Activated naive CD8-positive, alpha-beta T cell treated with anti-CD3 and anti-CD28 coated beads, Interleukin-2, amount 50 U/mL, for 16 hours (primary cell): ENCODE measurements at regions not wholly inside any gene's neighbourhood (a gene's known extent, or its start where the extent isn't known, plus 50 kb on each side); places are given as distances from the start of the nearest gene placed in this dataset.
"Not testable (repeated sequence)": the region's sequence is repeated elsewhere in the genome, so short reads cannot be mapped to it uniquely, and the experiment has no call there.

Source experiments
- DNase-seq: peaks from one replicate; pipeline ENCODE4 v3.0.0-alpha.2; 2020; ENCODE audit warnings: low read depth, low spot score

DNA sequence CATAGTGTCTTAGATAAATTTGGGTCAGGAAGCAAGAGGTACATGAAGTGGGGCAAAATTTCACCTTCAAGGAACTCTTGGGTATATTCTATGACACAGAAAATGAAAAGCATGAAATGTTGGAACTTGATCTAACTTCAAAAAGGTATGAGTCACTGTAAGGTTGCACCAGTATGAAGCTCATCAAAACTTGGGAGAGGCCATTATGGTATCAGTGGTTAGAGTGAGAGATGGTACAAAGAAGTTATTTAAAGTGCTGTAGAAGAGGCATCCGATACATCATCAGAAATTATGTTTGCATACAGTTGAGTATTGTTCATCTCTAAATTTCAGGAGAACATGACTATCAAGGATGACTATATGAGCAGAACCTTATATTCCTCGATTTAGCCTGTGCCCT is 302.9 kb upstream of the SUCLG2 start:
- DNase-seq, result no peak

DNA sequence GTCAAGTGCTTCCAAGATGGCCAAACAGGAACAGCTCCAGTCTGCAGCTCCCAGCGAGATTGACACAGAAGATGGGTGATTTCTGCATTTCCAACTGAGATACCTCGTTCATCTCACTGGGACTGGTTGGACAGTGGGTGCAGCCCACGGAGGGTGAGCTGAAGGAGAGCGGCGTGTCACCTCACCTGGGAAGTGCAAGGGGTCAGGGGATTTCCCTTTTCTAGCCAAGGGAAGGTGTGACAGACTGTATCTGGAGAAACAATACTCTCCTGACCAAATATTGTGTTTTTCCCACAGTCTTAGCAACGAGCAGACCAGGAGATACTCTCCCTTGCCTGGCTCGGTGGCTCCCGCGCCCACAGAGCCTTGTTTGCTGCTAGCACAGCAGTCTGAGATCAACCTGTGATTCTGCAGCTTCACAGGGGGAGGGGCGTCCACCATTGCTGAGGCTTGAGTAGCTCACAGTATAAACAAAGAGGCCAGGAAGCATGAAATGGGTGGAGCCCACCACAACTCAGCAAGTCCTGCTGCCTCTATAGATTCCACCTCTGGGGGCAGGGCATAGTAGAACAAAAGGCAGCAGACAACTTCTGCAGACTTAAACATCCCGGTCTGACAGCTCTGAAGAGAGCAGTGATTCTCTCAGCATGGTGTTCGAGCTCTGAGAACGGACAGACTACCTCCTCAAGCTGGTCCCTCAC is 293.5 kb upstream of the SUCLG2 start:
- DNase-seq, result peak; percentile 1

- no peak for DNase-seq
Measured at GRCh38 chr3:67946436-67946835, 292.0 kb upstream of the SUCLG2 start.

GRCh38 chr3:67943546-67943945 is 289.1 kb upstream of the SUCLG2 start:
- no peak for DNase-seq

DNA sequence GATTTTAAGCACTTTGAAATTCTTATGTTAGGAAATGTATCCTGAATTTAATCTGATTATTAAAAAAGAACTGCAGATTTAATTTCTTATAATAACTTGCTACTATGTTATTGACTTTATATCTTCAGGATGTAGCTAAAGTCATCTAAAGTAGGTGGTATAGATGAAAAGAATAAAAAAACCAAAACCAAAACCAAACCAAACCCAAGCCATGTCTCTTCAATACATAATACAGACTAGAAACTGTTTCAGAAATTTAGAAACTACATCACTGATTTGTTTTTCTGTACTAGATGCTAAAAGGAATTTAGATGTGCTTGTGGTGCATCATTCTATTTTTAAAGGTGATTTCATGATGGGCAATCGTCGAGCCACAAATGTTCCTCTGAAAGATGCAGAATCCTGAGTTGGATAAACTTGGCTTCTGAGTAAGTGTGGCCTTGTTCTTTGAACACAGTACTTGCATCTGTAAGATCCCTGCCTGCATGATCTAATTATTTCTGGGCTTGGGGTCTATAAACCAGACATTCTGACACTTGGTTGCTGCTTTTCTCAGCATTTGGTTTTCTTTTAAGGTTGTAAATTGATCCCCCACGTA is 287.1 kb upstream of the SUCLG2 start:
- no peak for DNase-seq

DNA sequence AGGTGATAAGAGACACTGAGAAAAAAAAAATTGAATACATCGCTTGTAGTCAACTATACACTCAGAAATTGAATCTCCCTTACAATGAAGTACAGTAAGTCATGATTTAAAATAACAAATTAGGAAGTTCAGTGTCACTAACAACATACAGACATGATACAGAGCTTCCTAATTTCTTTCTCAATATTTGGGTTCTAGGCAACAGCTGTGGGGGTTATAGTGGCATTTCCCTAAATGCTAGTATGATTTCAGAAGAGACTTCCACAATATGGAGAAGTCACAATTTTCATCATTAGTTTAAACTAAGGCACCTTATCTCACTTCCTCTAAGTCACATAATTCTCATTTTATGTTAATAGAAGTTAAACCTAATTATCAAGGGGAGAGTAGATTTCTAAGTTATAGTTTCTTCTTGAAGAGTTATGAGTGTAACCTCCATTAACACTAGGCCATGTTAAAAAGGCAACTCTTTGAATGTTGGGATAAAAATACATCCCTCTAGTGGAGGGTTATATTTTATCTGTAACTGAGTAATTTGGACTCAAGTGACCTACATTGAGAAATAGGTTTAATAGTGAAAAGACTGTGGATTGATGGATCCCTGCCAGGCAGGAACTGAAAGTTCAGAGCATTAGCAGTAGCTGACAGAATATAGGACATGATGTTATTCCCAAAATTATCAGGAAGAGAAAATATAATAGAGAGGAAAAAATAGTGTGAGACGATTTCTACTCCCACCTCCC is 286.0 kb upstream of the SUCLG2 start:
- no peak for DNase-seq

DNA sequence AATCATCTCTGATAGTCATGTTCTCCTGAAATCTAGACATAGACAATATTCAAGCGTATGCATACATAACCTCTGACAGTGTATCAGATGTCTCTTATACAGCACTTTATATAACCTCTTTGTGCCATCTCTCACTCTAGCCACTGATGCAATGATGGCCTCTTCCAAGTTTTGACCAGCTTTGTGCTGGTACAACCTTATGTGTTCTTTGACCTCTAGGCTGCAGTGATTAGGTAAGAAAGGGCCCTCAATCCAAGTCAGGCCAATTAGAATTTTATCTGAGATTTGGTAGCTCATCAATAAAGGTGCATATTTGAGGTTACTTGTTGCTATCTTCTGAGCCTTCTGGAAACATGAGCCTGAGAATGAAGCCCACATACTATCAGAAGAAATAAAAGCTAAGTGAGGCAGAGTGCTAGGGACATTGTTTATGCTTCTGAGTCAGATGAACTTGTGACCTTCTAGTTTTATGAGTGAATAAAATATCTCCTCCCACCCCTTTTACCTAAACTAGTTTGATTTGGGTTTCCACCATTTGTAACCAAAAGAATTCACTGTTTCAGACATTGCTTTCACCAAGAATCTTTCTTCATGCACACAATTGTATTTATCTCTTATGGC is 283.2 kb upstream of the SUCLG2 start:
- DNase-seq, result no peak

- not testable (repeated sequence) for DNase-seq
Measured at GRCh38 chr3:67930394-67930793, 276.0 kb upstream of the SUCLG2 start.

DNA sequence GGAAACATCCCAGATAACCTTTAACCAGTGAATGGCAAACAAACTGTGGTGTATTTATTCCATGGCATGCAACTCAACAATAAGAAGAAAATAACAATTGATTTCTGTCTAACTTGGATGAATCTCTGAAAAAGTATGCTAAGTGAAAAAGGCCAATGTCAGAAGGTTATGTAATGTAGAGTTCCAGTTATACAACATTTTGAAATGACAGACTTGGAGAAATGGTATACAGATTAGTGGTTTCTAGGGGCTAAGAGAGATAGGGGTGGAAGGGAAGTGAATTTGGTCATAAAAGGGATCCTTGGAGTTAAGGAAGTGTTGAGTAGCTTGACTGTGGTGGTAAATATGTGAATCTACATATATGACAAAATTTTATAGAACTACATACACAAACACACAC is 269.4 kb upstream of the SUCLG2 start:
- DNase-seq, result no peak

- no peak for DNase-seq
Measured at GRCh38 chr3:67920969-67921368, 266.6 kb upstream of the SUCLG2 start.

- DNase-seq, result no peak
Measured at GRCh38 chr3:67920311-67920710, 265.9 kb upstream of the SUCLG2 start.

- DNase-seq, result no peak
Measured at GRCh38 chr3:67916353-67916752, 261.9 kb upstream of the SUCLG2 start.

- DNase-seq, result no peak
Measured at GRCh38 chr3:67907735-67908134, 253.3 kb upstream of the SUCLG2 start.

DNA sequence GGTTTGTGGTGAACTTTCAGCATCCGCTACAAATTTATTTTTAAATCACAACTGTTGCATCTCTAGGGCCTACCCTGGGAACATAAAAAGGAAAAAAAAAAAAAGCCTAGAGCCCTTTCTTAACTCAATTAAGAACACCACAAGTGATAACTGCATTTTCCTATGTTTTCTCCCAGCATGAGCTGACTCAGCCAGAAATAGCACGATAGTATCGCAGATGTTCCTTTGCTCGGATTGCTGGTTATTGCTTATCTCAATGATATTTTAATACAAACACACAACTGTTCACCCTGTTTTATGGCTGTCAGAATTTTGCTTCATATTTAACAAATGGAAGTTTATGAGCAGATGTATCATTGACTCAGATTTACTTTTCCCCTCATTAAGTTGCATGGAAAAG is 251.8 kb upstream of the SUCLG2 start:
- no peak for DNase-seq

DNA sequence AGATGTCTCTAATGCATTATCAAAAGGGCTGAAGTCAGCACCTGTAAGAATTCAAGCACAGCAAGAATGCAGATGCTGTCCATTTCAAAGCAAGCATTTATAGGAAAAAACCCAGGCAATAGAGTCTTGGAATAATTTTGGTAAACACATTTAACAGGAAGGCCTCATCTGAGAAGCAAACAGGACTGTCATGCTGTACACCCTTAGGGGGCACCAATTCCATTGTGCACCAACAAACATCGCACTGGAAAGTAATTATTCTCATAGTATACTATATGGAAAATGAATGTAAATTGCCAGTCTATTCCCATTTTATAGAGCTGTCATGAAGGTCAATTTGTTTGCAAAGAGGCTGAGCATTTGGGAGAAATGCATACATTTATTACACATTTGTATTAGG is 247.3 kb upstream of the SUCLG2 start:
- DNase-seq, result no peak

DNA sequence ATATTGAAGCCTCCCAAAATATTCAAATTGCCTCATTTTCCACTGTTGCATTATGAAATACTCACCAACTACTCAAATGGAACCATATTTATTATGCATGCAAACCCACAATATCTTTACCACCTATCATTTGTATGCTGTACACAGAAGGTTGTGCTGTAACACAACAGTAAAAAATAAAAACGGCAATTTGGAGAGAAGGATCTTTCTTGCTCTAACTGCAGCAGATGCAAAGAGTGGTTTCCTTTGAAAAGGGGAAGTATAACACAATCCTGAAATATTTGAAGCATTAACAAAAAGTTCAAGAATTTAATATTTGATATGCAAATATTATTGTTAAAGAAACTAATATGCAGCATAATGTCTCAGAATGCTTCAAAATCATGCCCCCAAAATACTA is 244.5 kb upstream of the SUCLG2 start:
- no peak for DNase-seq

DNA sequence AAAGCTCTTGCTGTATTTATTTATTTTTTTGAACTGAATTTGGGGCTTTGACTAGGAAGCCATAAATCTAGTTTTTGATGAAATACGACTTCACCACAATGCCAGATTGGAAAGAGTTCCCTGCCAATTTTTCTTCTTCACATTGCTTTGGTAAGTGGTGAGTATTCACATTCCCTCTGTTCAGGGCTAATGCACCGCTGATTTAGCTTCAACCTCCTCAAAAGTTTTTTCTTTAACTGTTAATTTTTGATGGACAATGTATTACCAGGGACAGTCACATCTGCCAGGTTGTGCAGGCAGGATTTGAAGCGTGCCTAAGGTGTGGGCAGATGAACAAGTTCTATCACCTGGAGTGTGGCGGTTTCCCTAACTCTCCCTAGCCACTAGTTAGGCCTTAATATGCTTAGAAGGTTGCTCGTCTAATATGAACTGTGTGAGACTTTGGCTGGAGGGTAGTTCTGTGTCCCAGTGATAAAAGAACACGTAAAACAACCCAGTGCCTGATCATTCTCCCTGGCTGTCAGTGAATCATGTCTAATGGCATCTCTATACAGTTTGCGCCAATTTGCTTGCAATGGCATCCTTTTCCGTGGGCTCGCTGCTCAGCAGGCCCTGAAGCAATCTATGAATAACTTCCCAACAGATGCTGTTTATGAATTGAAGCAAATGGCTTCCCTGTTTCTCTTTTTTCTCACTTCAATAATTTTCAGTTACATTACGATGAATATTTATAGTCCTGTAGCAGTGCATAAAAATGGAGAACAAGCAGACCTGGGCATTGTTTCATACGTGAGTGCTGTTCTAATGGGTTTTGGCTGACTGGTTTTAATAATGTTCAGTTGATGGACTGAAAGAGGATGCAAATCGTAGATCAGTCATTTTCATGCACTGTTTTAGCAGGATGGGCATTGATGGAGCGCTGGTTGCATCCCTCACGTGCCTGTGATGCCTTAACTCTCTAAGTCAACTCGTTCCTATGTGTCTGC is 243.2 kb upstream of the SUCLG2 start:
- no peak for DNase-seq

DNA sequence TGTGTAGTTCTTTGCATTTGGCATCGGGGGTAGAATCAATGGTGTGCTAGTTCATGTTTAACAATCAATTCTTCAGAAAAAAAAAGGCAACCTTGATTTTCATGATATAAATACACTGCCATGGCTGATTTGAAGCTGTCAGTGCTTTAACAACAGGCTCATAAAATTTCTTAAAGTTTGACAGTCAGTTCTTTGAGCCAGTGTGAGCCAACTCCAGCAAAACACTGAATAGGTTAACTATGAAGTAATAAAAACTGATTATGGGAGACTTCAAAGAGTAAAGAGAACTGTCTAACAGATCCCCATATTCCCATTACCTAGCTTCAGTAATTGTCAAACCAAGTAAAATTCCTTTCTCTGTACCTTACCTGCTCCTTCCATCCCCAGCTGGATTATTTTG is 241.7 kb upstream of the SUCLG2 start:
- DNase-seq, result no peak

- DNase-seq, result no peak
Measured at GRCh38 chr3:67894510-67894909, 240.1 kb upstream of the SUCLG2 start.

GRCh38 chr3:67884345-67884744 is 229.9 kb upstream of the SUCLG2 start:
- DNase-seq, result no peak

DNA sequence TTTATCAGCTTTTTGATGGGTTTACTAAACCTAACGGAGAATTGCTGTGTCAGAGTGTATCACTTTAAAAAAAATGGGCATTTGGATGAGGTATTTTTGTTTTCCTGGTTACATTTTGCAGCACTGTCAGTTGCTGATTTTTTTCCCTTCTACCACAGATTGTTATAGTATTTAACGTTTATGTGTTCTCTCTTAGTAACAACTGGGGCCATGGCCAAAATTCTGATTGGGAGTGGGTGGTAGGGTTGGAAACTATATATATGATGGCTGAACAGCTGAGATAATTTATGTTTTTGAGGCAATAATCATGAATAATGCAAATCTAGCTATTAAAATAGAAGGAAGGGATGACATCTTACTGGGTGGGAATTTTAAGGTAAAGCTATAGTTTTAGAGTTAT is 229.4 kb upstream of the SUCLG2 start:
- DNase-seq, result no peak
